ENCODE measurements at regions not wholly inside any gene's neighbourhood (a gene's known extent, or its start where the extent isn't known, plus 50 kb on each side); places are given as distances from the start of the nearest gene placed in this dataset.

GRCh38 chr10:22110761-22111160 lies 107.1 kb downstream of the EBLN1 start:
- Histone ChIP-seq H3K9me3 (ENCODE audit: low read length) (no peaks in the 10 kb centered on the region), H3K4me1 (ENCODE audit: insufficient read depth, low read length, severe bottlenecking) (no peaks in the 10 kb centered on the region), H3F3A (ENCODE audit: insufficient read depth, low read length) (no peaks in the 10 kb centered on the region), H3K27ac (ENCODE audit: low read depth, low read length, poor library complexity, severe bottlenecking) (no peak overlapping the region), H3K79me2 (ENCODE audit: insufficient read depth, low read length) (no peaks in the 10 kb centered on the region), H3K4me3 (ENCODE audit: low read depth, low read length, poor library complexity, severe bottlenecking) (no peak overlapping the region), H2AFZ (ENCODE audit: low read length) (no peak overlapping the region), H4K20me1 (ENCODE audit: insufficient read depth, low read length) (no peaks in the 10 kb centered on the region), H3K27me3 (ENCODE audit: insufficient read depth, low read length) (no peaks in the 10 kb centered on the region), H3K9me2 (ENCODE audit: low read depth, low read length) (no peaks in the 10 kb centered on the region), H3K36me3 (ENCODE audit: insufficient read depth, low read length) (no peaks in the 10 kb centered on the region), H3K4me2 (ENCODE audit: low read length) (no peak overlapping the region), H3K9ac (ENCODE audit: low read length) (no peak overlapping the region)
- TF ChIP-seq EZH2 (IDR thresholded peaks at IDR 0.05; ENCODE audit: borderline replicate concordance, low read length) (no peak), CTCF (IDR thresholded peaks at IDR 0.05; ENCODE audit: low read length) (no peak)

GRCh38 chr10:22105270-22105669 lies 101.7 kb upstream of the DNAJC1 start:
- Histone ChIP-seq H3K36me3 (ENCODE audit: insufficient read depth, low read length) (no peaks in the 10 kb centered on the region), H4K20me1 (ENCODE audit: insufficient read depth, low read length) (no peaks in the 10 kb centered on the region), H3K27ac (ENCODE audit: low read depth, low read length, poor library complexity, severe bottlenecking) (no peak overlapping the region), H3K4me2 (ENCODE audit: low read length) (no peak overlapping the region), H3K9me3 (ENCODE audit: low read length) (no peaks in the 10 kb centered on the region), H3K4me3 (ENCODE audit: low read depth, low read length, poor library complexity, severe bottlenecking) (no peak overlapping the region), H3K27me3 (ENCODE audit: insufficient read depth, low read length) (no peaks in the 10 kb centered on the region), H3F3A (ENCODE audit: insufficient read depth, low read length) (no peaks in the 10 kb centered on the region), H3K9ac (ENCODE audit: low read length) (no peak overlapping the region), H3K79me2 (ENCODE audit: insufficient read depth, low read length) (no peaks in the 10 kb centered on the region), H3K4me1 (ENCODE audit: insufficient read depth, low read length, severe bottlenecking) (no peaks in the 10 kb centered on the region), H2AFZ (ENCODE audit: low read length) (no peak overlapping the region), H3K9me2 (ENCODE audit: low read depth, low read length) (no peaks in the 10 kb centered on the region)
- TF ChIP-seq EZH2 (IDR thresholded peaks at IDR 0.05; ENCODE audit: borderline replicate concordance, low read length) (no peak), CTCF (IDR thresholded peaks at IDR 0.05; ENCODE audit: low read length) (no peak)

GRCh38 chr10:22103701-22104470 lies 100.4 kb upstream of the DNAJC1 start:
- no peak overlapping the region for H3K9ac ChIP-seq (ENCODE audit: low read length)
- H3K27me3 ChIP-seq (ENCODE audit: insufficient read depth, low read length): no peaks in the 10 kb centered on the region
- H3K4me3 ChIP-seq (ENCODE audit: low read depth, low read length, poor library complexity, severe bottlenecking): no peak overlapping the region
- no peak overlapping the region for H3K27ac ChIP-seq (ENCODE audit: low read depth, low read length, poor library complexity, severe bottlenecking)
- no peak overlapping the region for H3K4me2 ChIP-seq (ENCODE audit: low read length)
- no peak overlapping the region for H2AFZ ChIP-seq (ENCODE audit: low read length)
- no peaks in the 10 kb centered on the region for H4K20me1 ChIP-seq (ENCODE audit: insufficient read depth, low read length)
- no peaks in the 10 kb centered on the region for H3K9me2 ChIP-seq (ENCODE audit: low read depth, low read length)
- peak; percentile 51 for TF ChIP-seq CTCF (IDR thresholded peaks at IDR 0.05; ENCODE audit: low read length)
- TF ChIP-seq EZH2 (IDR thresholded peaks at IDR 0.05; ENCODE audit: borderline replicate concordance, low read length): no peak
- H3K79me2 ChIP-seq (ENCODE audit: insufficient read depth, low read length): no peaks in the 10 kb centered on the region
- H3K36me3 ChIP-seq (ENCODE audit: insufficient read depth, low read length): no peaks in the 10 kb centered on the region
- no peaks in the 10 kb centered on the region for H3F3A ChIP-seq (ENCODE audit: insufficient read depth, low read length)
- no peaks in the 10 kb centered on the region for H3K4me1 ChIP-seq (ENCODE audit: insufficient read depth, low read length, severe bottlenecking)
- no peaks in the 10 kb centered on the region for H3K9me3 ChIP-seq (ENCODE audit: low read length)

All from OCI-LY1 (cell line).